Heart right ventricle (tissue), 16 donors: ENCODE measurements at regions not wholly inside any gene's neighbourhood (a gene's known extent, or its start where the extent isn't known, plus 50 kb on each side); places are given as distances from the start of the nearest gene placed in this dataset.

Experiments
- ATAC-seq, 8 donors: fragments of 200-7000 bp; cut with Tn5 transposase; one replicate each; pipeline ENCODE4 v1.9.1; 2020; ENCODE audit warnings: mild to moderate bottlenecking in 8 of 8, moderate library complexity in 8 of 8, moderate number of reproducible peaks in 1 of 8
- DNase-seq, 2 donors: peaks; one replicate each; pipeline ENCODE4 v3.0.0-alpha.2; 2020
- H3K27ac ChIP-seq, 10 donors: fragments of 200-600 bp; sonication (generic) in 2 of 10; one replicate each; pipeline versions ENCODE4 v1.5.0 to v1.8.0; 2020 to 2022; ENCODE audit warnings: mild to moderate bottlenecking in 3 of 10
- H3K27me3 ChIP-seq, 7 donors: fragments of 200-600 bp; one replicate each; pipeline ENCODE4 v1.8.0; 2021 to 2022; ENCODE audit warnings: mild to moderate bottlenecking in 2 of 7
- H3K36me3 ChIP-seq, 9 donors: fragments of 200-600 bp; sonication (generic) in 1 of 9; one replicate each; pipeline versions ENCODE4 v1.5.0 to v1.8.0; 2020 to 2022; ENCODE audit warnings: mild to moderate bottlenecking in 2 of 9
- H3K4me1 ChIP-seq, 9 donors: fragments of 200-600 bp; sonication (generic) in 1 of 9; one replicate each; pipeline versions ENCODE4 v1.5.0 to v1.8.0; 2020 to 2022; ENCODE audit warnings: mild to moderate bottlenecking in 4 of 9
- H3K4me3 ChIP-seq, 10 donors: fragments of 200-600 bp; sonication (generic) in 2 of 10; one replicate each; pipeline versions ENCODE4 v1.5.0 to v1.8.0; 2020 to 2022; ENCODE audit warnings: mild to moderate bottlenecking in 7 of 10, moderate library complexity in 2 of 10
- H3K9me3 ChIP-seq, 11 donors: fragments of 200-600 bp in 10 of 11; sonication (generic) in 2 of 11; one replicate each; pipeline versions ENCODE4 v1.5.0 to v1.8.0; 2013 to 2022; ENCODE audit warnings: mild to moderate bottlenecking in 2 of 11, control low read depth in 1 of 11, moderate library complexity in 1 of 11
- WGBS, 2 donors: extraction: QIAGEN DNeasy Blood & Tissue Kit; methylation state at CpG; one replicate each; pipeline ENCODE4 v1.1.7; 2013; ENCODE audit warnings: inconsistent platforms in 1 of 2; 5-methylcytosine and 5-hydroxymethylcytosine counted together
- intact Hi-C, 10 donors: fragments of 100-400 bp; cut with DNase I; formaldehyde crosslinking; loops; one replicate each; pipeline versions ENCODE4 v1.11.1 to v1.14.2; 2022
- TF ChIP-seq, protein P1 (sequence below), 9 donors: fragments of 200-600 bp; sonication (generic) in 2 of 9; IDR thresholded peaks; one replicate each; pipeline versions ENCODE4 v1.5.0 to v1.8.0; 2021 to 2022; ENCODE audit warnings: antibody characterized with exemption in 9 of 9, mild to moderate bottlenecking in 5 of 9, moderate library complexity in 1 of 9
- donor health status: Arrhythmogenic right ventricular cardiomyopathy.
- donor health status: ischemic (EF 13 %, LVEDD 7.1; RV severe dilation, severe dysfunction).
- donor health status: healthy with polysubstance abuse.
- donor health status: DM: no; HTN: yes; CAD: no.
- donor health status: DM: no; HTN: no; CAD: no.
- donor health status: ischemic (EF 25% LVEDD 6.9; RV normal size, moderate dysfunction).
- donor health status: ischemic (EF 25% LVEDD 5.7; RV mildly dilated, moderate dysfunction).
- donor health status: healthy.
- donor health status: DM: yes; HTN: yes; CAD: no.
- donor health status: Ischemic cardiomyopathy.
- donor health status: ischemic (EF 35%, LVEDD 5.7; RV mildly dilated, moderate dysfunction).
- donor health status: nonischemic (EF 11% LVEDD 7.7; RV severe dilation, severe dysfunction).
- donor health status: DM: yes; HTN: yes; CAD: no.
- donor health status: PGD.
- donor health status: ischemic (EF 29% LVEDD 5.4; RV normal size, mild dysfunction).
- donor health status: nonischemic (EF 23%, LVEDD 6.1; RV moderate dilation, normal function).

DNA sequence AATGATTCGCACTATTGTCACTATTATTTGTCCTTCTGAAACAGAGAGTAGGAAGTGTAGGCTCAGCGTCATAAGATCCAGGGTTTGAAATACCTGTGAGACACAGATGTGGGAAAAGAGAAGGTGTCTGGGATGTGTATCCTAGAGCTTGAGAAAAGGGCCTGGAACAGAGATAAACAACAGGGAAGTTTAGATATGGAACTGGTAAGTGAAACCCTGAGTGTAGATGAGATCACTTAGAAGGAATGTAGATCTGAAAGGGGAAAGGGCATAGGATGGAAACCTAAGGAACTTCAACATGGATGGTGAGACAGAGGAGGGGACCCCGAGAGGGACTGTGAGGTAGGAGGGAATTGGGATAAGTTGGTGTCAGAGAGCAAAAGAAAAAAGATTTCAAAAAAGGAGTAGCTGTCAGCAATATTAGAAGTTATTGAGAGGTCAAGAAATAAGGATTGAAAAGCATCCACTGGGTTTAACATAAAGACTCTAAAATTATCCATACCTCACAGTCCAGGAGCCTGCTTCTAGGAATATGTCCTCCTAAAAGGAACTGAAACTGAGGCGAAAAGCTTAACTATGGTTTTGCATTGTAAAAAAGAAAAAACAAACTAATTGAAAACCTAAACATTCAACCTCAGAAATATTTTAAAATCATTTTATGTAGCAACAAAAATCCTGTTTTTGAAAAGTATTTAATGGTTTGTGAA lies 119.2 kb upstream of the NPVF start:
- TF ChIP-seq, protein P1, sequence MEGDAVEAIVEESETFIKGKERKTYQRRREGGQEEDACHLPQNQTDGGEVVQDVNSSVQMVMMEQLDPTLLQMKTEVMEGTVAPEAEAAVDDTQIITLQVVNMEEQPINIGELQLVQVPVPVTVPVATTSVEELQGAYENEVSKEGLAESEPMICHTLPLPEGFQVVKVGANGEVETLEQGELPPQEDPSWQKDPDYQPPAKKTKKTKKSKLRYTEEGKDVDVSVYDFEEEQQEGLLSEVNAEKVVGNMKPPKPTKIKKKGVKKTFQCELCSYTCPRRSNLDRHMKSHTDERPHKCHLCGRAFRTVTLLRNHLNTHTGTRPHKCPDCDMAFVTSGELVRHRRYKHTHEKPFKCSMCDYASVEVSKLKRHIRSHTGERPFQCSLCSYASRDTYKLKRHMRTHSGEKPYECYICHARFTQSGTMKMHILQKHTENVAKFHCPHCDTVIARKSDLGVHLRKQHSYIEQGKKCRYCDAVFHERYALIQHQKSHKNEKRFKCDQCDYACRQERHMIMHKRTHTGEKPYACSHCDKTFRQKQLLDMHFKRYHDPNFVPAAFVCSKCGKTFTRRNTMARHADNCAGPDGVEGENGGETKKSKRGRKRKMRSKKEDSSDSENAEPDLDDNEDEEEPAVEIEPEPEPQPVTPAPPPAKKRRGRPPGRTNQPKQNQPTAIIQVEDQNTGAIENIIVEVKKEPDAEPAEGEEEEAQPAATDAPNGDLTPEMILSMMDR (IDR thresholded peaks at IDR 0.05) = no peak

DNA sequence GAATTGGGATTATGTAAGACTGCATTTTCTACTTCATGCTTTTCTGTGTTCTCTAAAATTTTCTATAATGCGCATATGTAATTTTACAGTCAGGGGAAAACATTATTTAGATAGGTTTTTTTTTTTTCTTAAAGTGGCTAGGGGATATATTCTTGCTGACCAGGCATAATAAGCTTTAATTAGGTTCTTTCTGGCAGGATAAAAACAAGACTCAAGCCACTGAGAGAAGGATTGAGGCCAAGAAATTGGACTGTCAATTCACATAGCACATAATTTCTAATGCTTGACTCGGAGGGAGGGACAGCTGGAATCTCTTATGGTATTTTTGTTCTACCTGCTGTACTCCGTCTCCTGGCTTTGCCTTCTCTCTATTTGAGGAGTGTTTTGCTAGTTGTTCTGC lies 119.8 kb upstream of the NPVF start:
- WGBS, 2 donors = 64 to 66% methylated on average over 3 of the region's 3 CpGs
- Histone ChIP-seq H3K9me3 (no peaks in the 10 kb centered on the region), H3K27me3 (no peaks in the 10 kb centered on the region), H3K4me1 (no peaks in the 10 kb centered on the region), H3K27ac (no peak overlapping the region), H3K4me3 (no peak overlapping the region), H3K36me3 (no peaks in the 10 kb centered on the region)
- no peak for DNase-seq
- no peak for ATAC-seq
- TF ChIP-seq, protein P1 (IDR thresholded peaks at IDR 0.05) = no peak
- intact Hi-C loops = no loop called here

More for the DNA sequence above, 119.2 kb upstream of the NPVF start:
- Histone ChIP-seq H3K27ac (no peak overlapping the region), H3K4me3 (no peak overlapping the region), H3K27me3 (no peaks in the 10 kb centered on the region), H3K9me3 (no peaks in the 10 kb centered on the region), H3K36me3 (no peaks in the 10 kb centered on the region), H3K4me1 (no peaks in the 10 kb centered on the region)
- ATAC-seq = no peak
- intact Hi-C loops = no loop called here
- WGBS, 2 donors = 75 to 76% methylated on average over 4 of the region's 4 CpGs
- DNase-seq = no peak

DNA sequence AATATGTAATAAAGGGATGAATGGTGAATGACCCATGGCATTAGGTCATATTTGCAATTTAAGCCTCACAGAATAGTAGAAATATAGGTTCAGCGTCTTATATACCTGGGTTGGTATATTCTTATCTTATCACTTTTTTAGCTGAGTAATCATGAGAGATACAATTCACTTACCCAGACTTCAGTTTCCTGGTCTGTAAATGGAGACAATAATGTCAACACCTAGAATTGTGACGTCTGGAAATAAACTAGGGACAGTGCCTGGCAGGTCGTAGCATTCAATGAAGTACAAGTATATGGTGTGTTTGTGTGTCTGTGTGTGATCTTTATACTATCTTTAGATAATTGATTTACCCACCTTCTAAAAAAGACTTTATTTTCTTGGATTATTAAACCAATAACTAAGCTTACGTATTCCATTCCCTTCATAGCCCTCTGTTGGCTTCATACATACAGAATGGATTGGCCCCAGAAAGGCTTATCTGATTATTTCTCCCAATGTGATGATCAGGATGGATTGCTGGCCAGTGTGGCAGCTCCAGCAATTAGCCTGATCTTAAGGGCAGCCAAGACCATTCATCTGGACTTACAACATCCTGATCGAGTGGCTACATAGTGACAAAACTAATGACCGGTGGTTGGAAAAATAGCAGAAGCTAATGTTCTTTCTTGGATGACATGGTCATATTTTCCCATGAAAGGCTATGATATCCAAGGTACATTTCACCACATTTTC lies 121.2 kb upstream of the NPVF start:
- H3K36me3 ChIP-seq = no peaks in the 10 kb centered on the region
- no peak overlapping the region for H3K27ac ChIP-seq
- ATAC-seq (no peak), DNase-seq (no peak)
- H3K27me3 ChIP-seq = no peaks in the 10 kb centered on the region
- TF ChIP-seq, protein P1 (IDR thresholded peaks at IDR 0.05) = no peak
- H3K9me3 ChIP-seq = no peaks in the 10 kb centered on the region
- WGBS, 2 donors = 65 to 71% methylated on average over 6 of the region's 6 CpGs
- intact Hi-C loops = no loop called here
- H3K4me3 ChIP-seq = no peak overlapping the region
- no peaks in the 10 kb centered on the region for H3K4me1 ChIP-seq

DNA sequence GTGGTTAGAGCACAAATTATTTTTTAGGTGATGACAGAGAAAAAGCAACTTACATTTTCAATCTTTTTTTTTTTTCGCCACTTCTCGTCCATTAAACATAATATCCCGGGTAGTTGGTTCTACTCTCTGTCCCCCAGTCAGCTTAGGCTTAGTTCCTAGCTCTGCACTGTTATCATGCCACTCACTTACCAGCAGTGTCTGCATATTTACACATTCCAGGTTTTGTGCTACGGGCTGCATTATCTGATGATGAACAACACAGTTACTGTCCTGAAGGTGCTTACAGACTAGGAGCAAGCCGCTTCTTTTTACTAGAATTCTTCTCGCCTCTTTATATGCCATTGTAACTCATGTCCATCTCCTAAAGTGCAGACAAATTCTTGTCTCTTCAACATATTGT lies 121.8 kb upstream of the NPVF start:
- H3K4me3 ChIP-seq = no peak overlapping the region
- H3K27me3 ChIP-seq = no peaks in the 10 kb centered on the region
- 77 to 90% methylated on average over 6 of the region's 6 CpGs for WGBS, 2 donors
- intact Hi-C loops = no loop called here
- no peaks in the 10 kb centered on the region for H3K36me3 ChIP-seq
- H3K27ac ChIP-seq = no peak overlapping the region
- DNase-seq = no peak
- TF ChIP-seq, protein P1 (IDR thresholded peaks at IDR 0.05) = no peak
- no peaks in the 10 kb centered on the region for H3K9me3 ChIP-seq
- ATAC-seq = no peak
- H3K4me1 ChIP-seq = no peaks in the 10 kb centered on the region
